Fibroblast of the aortic adventitia (primary cell): ENCODE measurements at regions not wholly inside any gene's neighbourhood (a gene's known extent, or its start where the extent isn't known, plus 50 kb on each side); places are given as distances from the start of the nearest gene placed in this dataset.

ENCODE experiments used
- DNase-seq: peaks from one replicate; pipeline ENCODE4 v3.0.0-alpha.2; 2010; ENCODE audit warnings: low read depth
- H3K4me3 ChIP-seq: 2 replicates; pipeline ENCODE4 v1.5.1; 2011; ENCODE audit warnings: low read depth, mild to moderate bottlenecking, control low read depth, low read length, moderate library complexity
- CTCF ChIP-seq: IDR thresholded peaks from 2 replicates; pipeline ENCODE4 v1.5.1; 2011; ENCODE audit warnings: mild to moderate bottlenecking, low read length, control low read depth, inconsistent platforms; ENCODE audit not compliant: insufficient read depth

- no peak overlapping the region for H3K4me3 ChIP-seq
- DNase-seq, result no peak
- TF ChIP-seq CTCF, result no peak
Observed at GRCh38 chr7:123289200-123289599, 89.4 kb upstream of the SLC13A1 start.

GRCh38 chr7:123285076-123285700, 85.4 kb upstream of the SLC13A1 start:
- no peak overlapping the region for H3K4me3 ChIP-seq

GRCh38 chr7:123283373-123283772, 83.6 kb upstream of the SLC13A1 start:
- no peak for TF ChIP-seq CTCF
- no peak for DNase-seq
- no peak overlapping the region for H3K4me3 ChIP-seq

More at GRCh38 chr7:123285076-123285700, 85.4 kb upstream of the SLC13A1 start:
- DNase-seq, result no peak
- TF ChIP-seq CTCF, result no peak

- DNase-seq, result no peak
- H3K4me3 ChIP-seq, result no peak overlapping the region
- TF ChIP-seq CTCF, result no peak
Observed at GRCh38 chr7:123282181-123282580, 82.4 kb upstream of the SLC13A1 start.

- DNase-seq, result no peak
- no peak for TF ChIP-seq CTCF
- no peak overlapping the region for H3K4me3 ChIP-seq
Observed at GRCh38 chr7:123279949-123280348, 80.2 kb upstream of the SLC13A1 start.

- peak; percentile 58 for DNase-seq
Observed at GRCh38 chr7:123275036-123275753, 75.4 kb upstream of the SLC13A1 start.

More at GRCh38 chr7:123275036-123275753, 75.4 kb upstream of the SLC13A1 start:
- no peak for TF ChIP-seq CTCF
- no peak overlapping the region for H3K4me3 ChIP-seq
